H1 (cell line): ENCODE measurements at regions not wholly inside any gene's neighbourhood (a gene's known extent, or its start where the extent isn't known, plus 50 kb on each side); places are given as distances from the start of the nearest gene placed in this dataset.

Experiments
- CTCF ChIA-PET: fragments of 300-600 bp; sonication (Branson Sonifier 250); formaldehyde crosslinking; loops from one replicate; lab custom pipeline; 2021; ENCODE audit not compliant: partially characterized antibody; lab: Charles Lee
- POLR2A ChIA-PET: fragments of 300-600 bp; sonication (Branson Sonifier 250); formaldehyde crosslinking; loops from one replicate; lab custom pipeline; 2021; ENCODE audit warnings: inconsistent platforms; ENCODE audit not compliant: partially characterized antibody; lab: Charles Lee
- DNase-seq, 2 experiments: peaks; one replicate each; pipeline versions ENCODE4 v3.0.0 to v3.0.0-alpha.2; 2010 to 2022; ENCODE audit warnings: low spot score in 2 of 2, low read depth in 1 of 2, mixed read lengths in 1 of 2
- FAIRE-seq: peaks from 2 replicates; lab custom pipeline; 2011; peaks lifted over from hg19 to GRCh38; lab: Jason Lieb, UNC
- H2AFZ ChIP-seq: 2 replicates; pipeline ENCODE4 v1.8.1; 2012; ENCODE audit warnings: low read length, inconsistent platforms
- H2AK5ac ChIP-seq: 2 replicates; pipeline ENCODE4 v1.6.1; 2013; ENCODE audit warnings: low read depth, low read length
- H2BK120ac ChIP-seq: replicated peaks from 2 replicates; pipeline ENCODE3; 2013; ENCODE audit warnings: low read depth, low read length, inconsistent platforms
- H2BK12ac ChIP-seq: 2 replicates; pipeline ENCODE4 v1.6.1; 2013; ENCODE audit warnings: low read depth, low read length
- H2BK15ac ChIP-seq: 2 replicates; pipeline ENCODE4 v1.6.1; 2013; ENCODE audit warnings: low read length
- H2BK20ac ChIP-seq: 2 replicates; pipeline ENCODE4 v1.6.1; 2013; ENCODE audit warnings: low read length
- H2BK5ac ChIP-seq: 2 replicates; pipeline ENCODE4 v1.6.1; 2013; ENCODE audit warnings: low read depth, low read length
- H3K14ac ChIP-seq: 2 replicates; pipeline ENCODE4 v1.6.1; 2013; ENCODE audit warnings: inconsistent platforms; ENCODE audit not compliant: insufficient read length
- H3K18ac ChIP-seq: 2 replicates; pipeline ENCODE4 v1.6.1; 2013; ENCODE audit warnings: low read length; ENCODE audit errors: extremely low read depth
- H3K23ac ChIP-seq: 2 replicates; pipeline ENCODE4 v1.6.1; 2013; ENCODE audit warnings: inconsistent platforms; ENCODE audit not compliant: insufficient read length
- H3K23me2 ChIP-seq: 2 replicates; pipeline ENCODE4 v1.6.1; 2013; ENCODE audit warnings: low read depth, low read length
- H3K27ac ChIP-seq: 2 replicates; pipeline ENCODE4 v1.6.1; 2011; ENCODE audit warnings: low read depth, low read length, inconsistent platforms
- H3K27me3 ChIP-seq, 4 experiments: replicated peaks in 1 of 4; 1 replicate in 1 of 4; 2 replicates in 3 of 4; pipeline versions ENCODE4 v1.6.1 to v1.8.1; 2011 to 2013; ENCODE audit warnings: low read length in 3 of 4, mild to moderate bottlenecking in 3 of 4, inconsistent platforms in 2 of 4, mixed read lengths in 2 of 4, moderate library complexity in 1 of 4; ENCODE audit not compliant: control insufficient read depth in 3 of 4, insufficient read depth in 3 of 4; ENCODE audit errors: extremely low read depth in 1 of 4
- H3K36me3 ChIP-seq, 4 experiments: 2 replicates each; pipeline versions ENCODE4 v1.6.1 to v1.8.1; 2011 to 2013; ENCODE audit warnings: mild to moderate bottlenecking in 4 of 4, low read length in 3 of 4, moderate library complexity in 2 of 4, control low read depth in 1 of 4, inconsistent platforms in 1 of 4; ENCODE audit not compliant: insufficient read depth in 4 of 4, control insufficient read depth in 2 of 4
- H3K4ac ChIP-seq: replicated peaks from 2 replicates; pipeline ENCODE3; 2013; ENCODE audit warnings: low read length, low read depth, mixed read lengths, inconsistent platforms; ENCODE audit not compliant: insufficient read length
- H3K4me1 ChIP-seq, 4 experiments: replicated peaks in 1 of 4; 1 replicate in 1 of 4; 2 replicates in 3 of 4; pipeline versions ENCODE4 v1.6.1 to v1.8.1; 2011 to 2013; ENCODE audit warnings: low read length in 3 of 4, inconsistent platforms in 2 of 4, mixed read lengths in 1 of 4; ENCODE audit not compliant: insufficient read depth in 4 of 4, control insufficient read depth in 3 of 4
- H3K4me2 ChIP-seq, 2 experiments: 2 replicates each; pipeline versions ENCODE4 v1.6.1 to v1.8.1; 2011 to 2013; ENCODE audit warnings: low read depth in 2 of 2, low read length in 2 of 2, control low read depth in 1 of 2, inconsistent platforms in 1 of 2, mild to moderate bottlenecking in 1 of 2; ENCODE audit not compliant: insufficient read depth in 1 of 2
- H3K4me3 ChIP-seq, 4 experiments: fragments of 200-600, 300-600 bp in 1 of 4; sonication (generic), shearing (Covaris generic), sonication (Bioruptor Twin) in 1 of 4; 2 replicates each; pipeline versions ENCODE4 v1.5.1 to v1.8.1; 2011 to 2016; ENCODE audit warnings: low read length in 4 of 4, low read depth in 3 of 4, control low read depth in 2 of 4, inconsistent platforms in 2 of 4, mild to moderate bottlenecking in 2 of 4, mixed read lengths in 1 of 4, moderate library complexity in 1 of 4; ENCODE audit not compliant: insufficient read depth in 2 of 4; ENCODE audit errors: extremely low read depth in 1 of 4
- H3K56ac ChIP-seq: replicated peaks from 2 replicates; pipeline ENCODE3; 2013; ENCODE audit warnings: low read depth, mild to moderate bottlenecking, mixed read lengths, low read length, inconsistent platforms; ENCODE audit not compliant: insufficient read length
- H3K79me1 ChIP-seq: 2 replicates; pipeline ENCODE4 v1.6.1; 2013; ENCODE audit warnings: low read depth, low read length, control low read depth
- H3K79me2 ChIP-seq, 2 experiments: 2 replicates each; pipeline versions ENCODE4 v1.6.1 to v1.8.1; 2012 to 2013; ENCODE audit warnings: low read length in 2 of 2, mild to moderate bottlenecking in 2 of 2, inconsistent platforms in 1 of 2; ENCODE audit not compliant: insufficient read depth in 2 of 2, control insufficient read depth in 1 of 2
- H3K9ac ChIP-seq, 4 experiments: replicated peaks in 1 of 4; 1 replicate in 1 of 4; 2 replicates in 3 of 4; pipeline versions ENCODE4 v1.6.1 to v1.8.1; 2011 to 2013; ENCODE audit warnings: low read depth in 3 of 4, low read length in 3 of 4, control low read depth in 2 of 4, mild to moderate bottlenecking in 2 of 4, moderate library complexity in 2 of 4, inconsistent platforms in 1 of 4; ENCODE audit errors: extremely low read depth in 1 of 4
- H3K9me3 ChIP-seq, 2 experiments: 2 replicates each; pipeline versions ENCODE4 v1.6.1 to v1.8.1; 2012 to 2013; ENCODE audit warnings: mild to moderate bottlenecking in 2 of 2, moderate library complexity in 2 of 2, control low read depth in 1 of 2, inconsistent platforms in 1 of 2, low read depth in 1 of 2, low read length in 1 of 2, mixed read lengths in 1 of 2; ENCODE audit not compliant: insufficient read depth in 2 of 2
- H4K20me1 ChIP-seq, 2 experiments: replicated peaks in 1 of 2; 2 replicates each; pipeline versions ENCODE3 to v1.8.1; 2011 to 2013; ENCODE audit warnings: inconsistent platforms in 2 of 2, low read length in 2 of 2, mild to moderate bottlenecking in 1 of 2; ENCODE audit not compliant: insufficient read depth in 2 of 2, control insufficient read depth in 1 of 2
- H4K5ac ChIP-seq: 2 replicates; pipeline ENCODE4 v1.6.1; 2013; ENCODE audit warnings: low read length, low read depth, mixed read lengths, inconsistent platforms; ENCODE audit not compliant: insufficient read length
- H4K8ac ChIP-seq: 2 replicates; pipeline ENCODE4 v1.8.0; 2013; ENCODE audit warnings: mild to moderate bottlenecking, moderate library complexity, low read length, inconsistent platforms; ENCODE audit not compliant: insufficient read depth; ENCODE audit errors: extremely low read depth
- H4K91ac ChIP-seq: replicated peaks from 2 replicates; pipeline ENCODE3; 2013; ENCODE audit warnings: low read length, mixed read lengths, inconsistent platforms; ENCODE audit not compliant: insufficient read length
- ATF3 ChIP-seq: IDR thresholded peaks from 2 replicates; pipeline ENCODE4 v1.6.1; 2011; ENCODE audit warnings: low read depth, mild to moderate bottlenecking, low read length; ENCODE audit not compliant: insufficient read depth
- BRCA1 ChIP-seq: IDR thresholded peaks from 2 replicates; pipeline ENCODE4 v1.6.1; 2012; ENCODE audit warnings: low read depth, low read length, improper control_type of control experiment
- CHD1 ChIP-seq: IDR thresholded peaks from 2 replicates; pipeline ENCODE4 v1.6.1; 2012; ENCODE audit warnings: low read depth, low read length, improper control_type of control experiment
- CTCF ChIP-seq, 3 experiments: IDR thresholded peaks; 1 replicate in 2 of 3; 2 replicates in 1 of 3; pipeline versions ENCODE4 v1.5.1 to v1.6.1; 2011; ENCODE audit warnings: low read length in 3 of 3, mild to moderate bottlenecking in 3 of 3, inconsistent platforms in 2 of 3, low read depth in 1 of 3, moderate library complexity in 1 of 3; ENCODE audit not compliant: insufficient read depth in 1 of 3; ENCODE audit errors: control extremely low read depth in 1 of 3
- KDM1A ChIP-seq: fragments of 200-600, 300-600 bp; sonication (generic); IDR thresholded peaks from 2 replicates; pipeline ENCODE4 v1.7.1; 2016; ENCODE audit warnings: mild to moderate bottlenecking, low read length, borderline replicate concordance
- KDM4A ChIP-seq: IDR thresholded peaks from one replicate; pipeline ENCODE4 v1.7.1; 2012; ENCODE audit warnings: low read depth, mild to moderate bottlenecking, moderate library complexity, low read length, inconsistent platforms; ENCODE audit not compliant: severe bottlenecking
- KDM5A ChIP-seq: fragments of 200-600 bp; IDR thresholded peaks from 2 replicates; pipeline ENCODE4 v1.7.1; 2012; ENCODE audit warnings: mild to moderate bottlenecking, low read length, inconsistent platforms, mixed read lengths
- NRF1 ChIP-seq: IDR thresholded peaks from 2 replicates; pipeline ENCODE4 v1.6.1; 2011; ENCODE audit warnings: mild to moderate bottlenecking, low read depth, low read length, improper control_type of control experiment
- RNF2 ChIP-seq: fragments of 200-900, 300-1000 bp; sonication (generic); IDR thresholded peaks from 2 replicates; pipeline ENCODE4 v1.7.1; 2016; ENCODE audit warnings: borderline replicate concordance, low read depth, mild to moderate bottlenecking, antibody characterized with exemption, low read length; ENCODE audit not compliant: poor library complexity, severe bottlenecking; ENCODE audit errors: missing control alignments
- SIRT6 ChIP-seq: IDR thresholded peaks from one replicate; pipeline ENCODE4 v1.7.1; 2012; ENCODE audit warnings: low read length, inconsistent platforms
- SP1 ChIP-seq: IDR thresholded peaks from 2 replicates; pipeline ENCODE4 v1.6.1; 2011; ENCODE audit warnings: low read depth, low read length
- TBP ChIP-seq: IDR thresholded peaks from 2 replicates; pipeline ENCODE4 v1.6.1; 2011; ENCODE audit warnings: low read depth, low read length, improper control_type of control experiment
- WGBS, 2 experiments: shearing (Covaris generic) in 1 of 2; methylation state at CpG; one replicate each; pipeline versions ENCODE4 v1.1.6 to v1.1.7; 2013 to 2015; ENCODE audit warnings: low lambda C conversion rate in 2 of 2, mixed read lengths in 2 of 2, inconsistent platforms in 1 of 2, low coverage in 1 of 2, missing lambda C conversion rate in 1 of 2; ENCODE audit not compliant: insufficient replicate concordance in 2 of 2, insufficient coverage in 1 of 2, insufficient read length in 1 of 2; ENCODE audit errors: extremely low coverage in 1 of 2, missing lambda C conversion rate in 1 of 2; 5-methylcytosine and 5-hydroxymethylcytosine counted together

- H3K79me1 ChIP-seq, result no peaks in the 10 kb centered on the region
- no peaks in the 10 kb centered on the region for H3K27me3 ChIP-seq
- H2BK20ac ChIP-seq, result no peak overlapping the region
- H3K36me3 ChIP-seq, result no peaks in the 10 kb centered on the region
- no peak overlapping the region for H4K8ac ChIP-seq
- no peak overlapping the region for H3K18ac ChIP-seq
- H3K9me3 ChIP-seq, result no peaks in the 10 kb centered on the region
- no peak overlapping the region for H4K5ac ChIP-seq
- no peak overlapping the region for H3K4me2 ChIP-seq
- H2AFZ ChIP-seq, result no peak overlapping the region
- H3K23me2 ChIP-seq, result no peaks in the 10 kb centered on the region
- H4K91ac ChIP-seq, result no peak overlapping the region
- H3K79me2 ChIP-seq, result no peaks in the 10 kb centered on the region
- H3K23ac ChIP-seq, result no peak overlapping the region
- no peak overlapping the region for H3K4me3 ChIP-seq
- H3K56ac ChIP-seq, result no peak overlapping the region
- no peak overlapping the region for H2BK5ac ChIP-seq
- WGBS, 2 experiments, result 100% methylated on average over 1 of the region's 1 CpG; no CpG with 5 or more reads in 1 of the 2 experiments
- no peaks in the 10 kb centered on the region for H4K20me1 ChIP-seq
- no peak overlapping the region for H2BK120ac ChIP-seq
- CTCF ChIA-PET, result no interaction called here
- H2BK15ac ChIP-seq, result no peak overlapping the region
- POLR2A ChIA-PET, result no interaction called here
- H3K27ac ChIP-seq, result no peak overlapping the region
- DNase-seq (no peak), FAIRE-seq (no peak)
- no peak overlapping the region for H2AK5ac ChIP-seq
- H3K14ac ChIP-seq, result no peak overlapping the region
- no peak overlapping the region for H2BK12ac ChIP-seq
- H3K9ac ChIP-seq, result no peak overlapping the region
- H3K4ac ChIP-seq, result no peak overlapping the region
- peaks cover 0 to 2% (median 1%) of the 10 kb centered on the region in 4 experiments; a peak in 4 of 7 replicates for H3K4me1 ChIP-seq
- TF ChIP-seq ATF3 (no peak), NRF1 (no peak), KDM4A (no peak), TBP (no peak), BRCA1 (no peak), CTCF (IDR thresholded peaks at IDR 0.05; ENCODE audit: control extremely low read depth in 1 of 3, insufficient read depth in 1 of 3, low read depth in 1 of 3, low read length in 3 of 3) (no peak), RNF2 (no peak), KDM5A (no peak), KDM1A (no peak), SIRT6 (no peak), SP1 (no peak), CHD1 (no peak)
These were observed 518.7 kb downstream of the TNS1 start for GRCh38 chr2:217484046-217484445.
